GM12865 (cell line): ENCODE measurements at regions not wholly inside any gene's neighbourhood (a gene's known extent, or its start where the extent isn't known, plus 50 kb on each side); places are given as distances from the start of the nearest gene placed in this dataset.

Experiments used
- DNase-seq: peaks from one replicate; pipeline ENCODE4 v3.0.0; 2010; ENCODE audit warnings: low read depth
- H3K4me3 ChIP-seq: 2 replicates; pipeline ENCODE4 v1.5.1; 2011; ENCODE audit warnings: mild to moderate bottlenecking, low read depth, low read length, control low read depth
- CTCF ChIP-seq: IDR thresholded peaks from 2 replicates; pipeline ENCODE4 v1.5.1; 2011; ENCODE audit warnings: low read length, control low read depth, low read depth, inconsistent platforms; ENCODE audit not compliant: insufficient read depth; ENCODE audit errors: missing control alignments

DNA sequence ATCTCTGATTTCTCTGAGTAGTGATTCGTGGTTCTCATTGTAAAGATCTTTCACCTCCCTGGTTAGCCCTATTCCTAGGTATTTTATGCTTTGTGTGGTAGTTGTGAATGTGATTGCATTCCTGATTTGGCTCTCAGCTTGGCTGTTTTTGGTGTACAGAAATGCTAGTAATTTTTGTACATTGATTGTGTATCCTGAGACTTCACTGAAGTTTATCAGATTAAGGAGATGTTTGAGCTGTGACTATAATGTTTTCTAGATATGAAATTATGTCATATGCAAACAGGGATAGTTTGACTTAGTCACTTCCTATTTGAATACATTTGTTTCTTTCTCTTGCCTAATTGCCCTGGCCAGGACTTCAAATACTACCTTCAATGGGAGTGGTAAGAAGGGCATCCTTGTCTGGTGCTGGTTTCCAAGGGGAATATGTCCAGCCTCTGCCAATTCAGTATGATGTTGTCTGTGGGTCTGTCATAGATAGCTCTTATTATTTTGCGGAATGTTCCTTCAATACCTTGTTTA is 251.9 kb upstream of the ZNF804A start:
- no peak for TF ChIP-seq CTCF
- no peak for DNase-seq
- H3K4me3 ChIP-seq, result no peak overlapping the region

DNA sequence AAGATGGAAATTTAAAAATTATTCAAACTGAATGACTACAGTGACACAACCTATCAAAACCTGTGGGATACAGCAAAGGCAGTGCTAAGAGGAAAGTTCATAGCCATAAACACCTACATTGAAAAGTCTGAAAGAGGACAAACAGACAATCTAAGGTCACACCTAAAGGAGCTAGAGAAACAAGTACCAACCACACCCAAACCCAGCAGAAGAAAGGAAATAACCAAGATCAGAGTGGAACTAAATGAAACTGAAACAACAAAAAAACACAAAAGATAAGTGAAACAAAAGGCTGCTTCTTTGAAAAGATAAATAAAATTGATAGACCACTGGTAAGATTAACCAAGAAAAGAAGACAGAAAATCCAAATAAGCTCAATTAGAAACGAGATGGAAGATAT is 247.2 kb upstream of the ZNF804A start:
- TF ChIP-seq CTCF, result no peak
- no peak overlapping the region for H3K4me3 ChIP-seq
- peak; percentile 12 for DNase-seq

GRCh38 chr2:184357033-184357432 is 241.3 kb upstream of the ZNF804A start:
- no peak for DNase-seq
- H3K4me3 ChIP-seq, result no peak overlapping the region
- TF ChIP-seq CTCF, result no peak

GRCh38 chr2:184359379-184359778 is 238.9 kb upstream of the ZNF804A start:
- no peak overlapping the region for H3K4me3 ChIP-seq
- DNase-seq, result no peak
- TF ChIP-seq CTCF, result no peak

- H3K4me3 ChIP-seq, result no peak overlapping the region
- no peak for TF ChIP-seq CTCF
- peak; percentile 14 for DNase-seq
Measured at GRCh38 chr2:184363213-184363612, 235.1 kb upstream of the ZNF804A start.

GRCh38 chr2:184367211-184367610 is 231.1 kb upstream of the ZNF804A start:
- TF ChIP-seq CTCF, result no peak
- DNase-seq, result no peak
- no peak overlapping the region for H3K4me3 ChIP-seq

GRCh38 chr2:184369307-184369706 is 229.0 kb upstream of the ZNF804A start:
- DNase-seq, result no peak
- no peak overlapping the region for H3K4me3 ChIP-seq
- TF ChIP-seq CTCF, result no peak
